Heart left ventricle (tissue), 16 donors: ENCODE measurements at regions not wholly inside any gene's neighbourhood (a gene's known extent, or its start where the extent isn't known, plus 50 kb on each side); places are given as distances from the start of the nearest gene placed in this dataset.

Experiments used
- ATAC-seq, 4 donors: fragments of 200-7000 bp; cut with Tn5 transposase; one replicate each; pipeline ENCODE4 v1.9.1; 2020 to 2022; ENCODE audit warnings: moderate library complexity in 4 of 4, mild to moderate bottlenecking in 3 of 4, moderate number of reproducible peaks in 1 of 4
- DNase-seq, 5 donors: peaks; one replicate each; pipeline ENCODE4 v3.0.0-alpha.2; 2020
- H3K27ac ChIP-seq, 12 donors: fragments of 200-600 bp; sonication (generic) in 4 of 12; one replicate each; pipeline versions ENCODE4 v1.5.0 to v1.8.0; 2016 to 2022; ENCODE audit warnings: mild to moderate bottlenecking in 2 of 12
- H3K27me3 ChIP-seq, 9 donors: fragments of 200-600 bp; sonication (generic) in 2 of 9; one replicate each; pipeline versions ENCODE4 v1.5.1 to v1.8.0; 2016 to 2022; ENCODE audit warnings: mild to moderate bottlenecking in 3 of 9
- H3K36me3 ChIP-seq, 9 donors: fragments of 200-600 bp; sonication (generic) in 2 of 9; one replicate each; pipeline versions ENCODE4 v1.5.0 to v1.8.0; 2018 to 2022; ENCODE audit warnings: mild to moderate bottlenecking in 2 of 9
- H3K4me1 ChIP-seq, 12 donors: fragments of 200-600 bp; sonication (generic) in 4 of 12; one replicate each; pipeline versions ENCODE4 v1.5.0 to v1.8.0; 2016 to 2022; ENCODE audit warnings: mild to moderate bottlenecking in 3 of 12
- H3K4me3 ChIP-seq, 12 donors: fragments of 200-600 bp; sonication (generic) in 4 of 12; one replicate each; pipeline versions ENCODE4 v1.5.0 to v1.8.0; 2017 to 2022; ENCODE audit warnings: mild to moderate bottlenecking in 9 of 12, moderate library complexity in 4 of 12
- H3K9me3 ChIP-seq, 12 donors: fragments of 200-600 bp; sonication (generic) in 4 of 12; one replicate each; pipeline versions ENCODE4 v1.5.0 to v1.8.0; 2016 to 2022; ENCODE audit warnings: mild to moderate bottlenecking in 1 of 12
- POLR2A ChIP-seq, 2 donors: fragments of 450-650 bp; IDR thresholded peaks; one replicate each; pipeline ENCODE4 v1.6.1; 2017; ENCODE audit warnings: antibody characterized with exemption in 2 of 2, mild to moderate bottlenecking in 2 of 2, moderate library complexity in 2 of 2
- WGBS, 4 donors: extraction: QIAGEN DNeasy Blood & Tissue Kit in 2 of 4; methylation state at CpG; one replicate each; pipeline versions ENCODE4 v1.1.5 to v1.1.7; 2013 to 2018; 5-methylcytosine and 5-hydroxymethylcytosine counted together
- intact Hi-C, 10 donors: fragments of 100-400 bp; cut with DNase I; formaldehyde crosslinking; loops; one replicate each; pipeline versions ENCODE4 v1.11.1 to v1.14.2; 2022
- TF ChIP-seq, protein P1 (sequence below), 12 donors: fragments of 200-600 bp; sonication (generic) in 4 of 12; IDR thresholded peaks; one replicate each; pipeline versions ENCODE4 v1.5.0 to v1.8.0; 2018 to 2022; ENCODE audit warnings: antibody characterized with exemption in 12 of 12, mild to moderate bottlenecking in 5 of 12
- donor health status: ischemic (EF 13 %, LVEDD 7.1; RV severe dilation, severe dysfunction).
- donor health status: healthy with polysubstance abuse.
- donor health status: DM: no; HTN: yes; CAD: no.
- donor health status: DM: no; HTN: no; CAD: no.
- donor health status: ischemic (EF 25% LVEDD 6.9; RV normal size, moderate dysfunction).
- donor health status: ischemic (EF 25% LVEDD 5.7; RV mildly dilated, moderate dysfunction).
- donor health status: healthy.
- donor health status: DM: yes; HTN: yes; CAD: no.
- donor health status: ischemic (EF 35%, LVEDD 5.7; RV mildly dilated, moderate dysfunction).
- donor health status: nonischemic (EF 11% LVEDD 7.7; RV severe dilation, severe dysfunction).
- donor health status: DM: yes; HTN: yes; CAD: no.
- donor health status: PGD.
- donor health status: ischemic (EF 29% LVEDD 5.4; RV normal size, mild dysfunction).
- donor health status: nonischemic (EF 23%, LVEDD 6.1; RV moderate dilation, normal function).

DNA sequence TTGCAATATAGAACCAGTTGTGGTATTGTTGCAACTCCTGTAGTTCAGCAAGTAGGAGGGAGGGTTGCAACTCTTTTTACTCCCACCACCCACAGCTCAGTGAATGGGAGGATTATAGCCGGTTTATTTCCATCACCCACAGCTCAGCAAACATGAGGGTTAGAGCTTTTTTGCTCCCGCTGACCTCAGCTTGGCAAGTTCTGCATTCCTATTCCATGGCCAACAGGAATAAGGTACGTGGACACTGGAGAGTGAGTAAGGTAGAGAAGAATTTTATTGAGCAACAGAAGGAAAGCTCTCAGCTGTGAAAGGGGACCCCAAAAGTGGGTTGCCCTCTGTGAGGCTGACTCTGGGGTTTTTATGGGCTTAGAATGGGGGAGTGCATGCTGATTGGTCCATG, 167.1 kb upstream of the SMIM30 start:
- no peaks in the 10 kb centered on the region for H3K36me3 ChIP-seq
- no peaks in the 10 kb centered on the region for H3K4me1 ChIP-seq
- ATAC-seq (no peak), DNase-seq (no peak)
- WGBS, 4 donors: 84 to 90% (median 85%) methylated on average over 3 of the region's 3 CpGs
- intact Hi-C loops: loop anchor here in 5 of 10 donors (5.0 to 10.0 kb wide), 4 partner anchors 121 to 273 kb away; no protein-coding TSS in a partner anchor
- H3K27ac ChIP-seq: no peak overlapping the region
- H3K9me3 ChIP-seq: no peaks in the 10 kb centered on the region
- no peaks in the 10 kb centered on the region for H3K27me3 ChIP-seq
- no peak for TF ChIP-seq POLR2A (IDR thresholded peaks at IDR 0.05)
- TF ChIP-seq, protein P1, sequence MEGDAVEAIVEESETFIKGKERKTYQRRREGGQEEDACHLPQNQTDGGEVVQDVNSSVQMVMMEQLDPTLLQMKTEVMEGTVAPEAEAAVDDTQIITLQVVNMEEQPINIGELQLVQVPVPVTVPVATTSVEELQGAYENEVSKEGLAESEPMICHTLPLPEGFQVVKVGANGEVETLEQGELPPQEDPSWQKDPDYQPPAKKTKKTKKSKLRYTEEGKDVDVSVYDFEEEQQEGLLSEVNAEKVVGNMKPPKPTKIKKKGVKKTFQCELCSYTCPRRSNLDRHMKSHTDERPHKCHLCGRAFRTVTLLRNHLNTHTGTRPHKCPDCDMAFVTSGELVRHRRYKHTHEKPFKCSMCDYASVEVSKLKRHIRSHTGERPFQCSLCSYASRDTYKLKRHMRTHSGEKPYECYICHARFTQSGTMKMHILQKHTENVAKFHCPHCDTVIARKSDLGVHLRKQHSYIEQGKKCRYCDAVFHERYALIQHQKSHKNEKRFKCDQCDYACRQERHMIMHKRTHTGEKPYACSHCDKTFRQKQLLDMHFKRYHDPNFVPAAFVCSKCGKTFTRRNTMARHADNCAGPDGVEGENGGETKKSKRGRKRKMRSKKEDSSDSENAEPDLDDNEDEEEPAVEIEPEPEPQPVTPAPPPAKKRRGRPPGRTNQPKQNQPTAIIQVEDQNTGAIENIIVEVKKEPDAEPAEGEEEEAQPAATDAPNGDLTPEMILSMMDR (IDR thresholded peaks at IDR 0.05): no peak
- no peak overlapping the region for H3K4me3 ChIP-seq

GRCh38 chr7:113283861-113284260, 165.5 kb upstream of the SMIM30 start:
- no peaks in the 10 kb centered on the region for H3K36me3 ChIP-seq
- no peak overlapping the region for H3K4me3 ChIP-seq
- intact Hi-C loops: loop anchor here in 3 of 10 donors (10.0 kb wide), 2 partner anchors 119 to 269 kb away; no protein-coding TSS in a partner anchor
- no peak for ATAC-seq
- peaks cover 0 to 2% (median 0%) of the 10 kb centered on the region in 12 donors for H3K4me1 ChIP-seq
- no peak overlapping the region for H3K27ac ChIP-seq
- H3K27me3 ChIP-seq: no peaks in the 10 kb centered on the region
- H3K9me3 ChIP-seq: no peaks in the 10 kb centered on the region
- TF ChIP-seq, protein P1 (IDR thresholded peaks at IDR 0.05): no peak
- no peak for TF ChIP-seq POLR2A (IDR thresholded peaks at IDR 0.05)
- DNase-seq: no peak

- Histone ChIP-seq H3K36me3 (no peaks in the 10 kb centered on the region), H3K4me1 (peaks cover 0 to 3% (median 0%) of the 10 kb centered on the region in 12 donors), H3K27me3 (no peaks in the 10 kb centered on the region), H3K9me3 (no peaks in the 10 kb centered on the region), H3K4me3 (no peak overlapping the region), H3K27ac (no peak overlapping the region)
- 64 to 83% (median 81%) methylated on average over 1 of the region's 1 CpG for WGBS, 4 donors
- TF ChIP-seq, protein P1 (IDR thresholded peaks at IDR 0.05): no peak
- no peak for TF ChIP-seq POLR2A (IDR thresholded peaks at IDR 0.05)
- ATAC-seq: no peak
- intact Hi-C loops: loop anchor here in 3 of 10 donors (10.0 kb wide), 2 partner anchors 118 to 268 kb away; no protein-coding TSS in a partner anchor
- DNase-seq: no peak
Measured at GRCh38 chr7:113282875-113283274, 164.5 kb upstream of the SMIM30 start.

GRCh38 chr7:113281223-113281622, 162.9 kb upstream of the SMIM30 start:
- no peaks in the 10 kb centered on the region for H3K27me3 ChIP-seq

More at GRCh38 chr7:113281223-113281622, 162.9 kb upstream of the SMIM30 start:
- ATAC-seq (no peak), DNase-seq (no peak)
- TF ChIP-seq, protein P1 (IDR thresholded peaks at IDR 0.05): no peak
- no peak for TF ChIP-seq POLR2A (IDR thresholded peaks at IDR 0.05)
- no peak overlapping the region for H3K4me3 ChIP-seq
- no peaks in the 10 kb centered on the region for H3K36me3 ChIP-seq
- WGBS, 4 donors: 15 to 28% (median 26%) methylated on average over 2 of the region's 2 CpGs
- intact Hi-C loops: loop anchor here in 3 of 10 donors (10.0 kb wide), 2 partner anchors 116 to 266 kb away; no protein-coding TSS in a partner anchor
- peaks cover 0 to 8% (median 0%) of the 10 kb centered on the region in 12 donors for H3K9me3 ChIP-seq
- peaks cover 0 to 3% (median 0%) of the 10 kb centered on the region in 12 donors for H3K4me1 ChIP-seq
- no peak overlapping the region for H3K27ac ChIP-seq
